ENCODE measurements at regions not wholly inside any gene's neighbourhood (a gene's known extent, or its start where the extent isn't known, plus 50 kb on each side); places are given as distances from the start of the nearest gene placed in this dataset.

GRCh38 chr14:96931751-96932150, 134.6 kb downstream of the VRK1 start:
- Histone ChIP-seq H3K4me3 (no peak overlapping the region), H3K27ac (no peak overlapping the region)

- H3K27ac ChIP-seq: no peak overlapping the region
- no peak overlapping the region for H3K4me3 ChIP-seq
Observed at GRCh38 chr14:96934638-96935330, 137.6 kb downstream of the VRK1 start.

GRCh38 chr14:96938946-96939345, 141.8 kb downstream of the VRK1 start:
- H3K4me3 ChIP-seq: no peak overlapping the region
- no peak overlapping the region for H3K27ac ChIP-seq

- H3K4me3 ChIP-seq: no peak overlapping the region
- no peak overlapping the region for H3K27ac ChIP-seq
Observed at GRCh38 chr14:96940009-96940408, 142.8 kb downstream of the VRK1 start.

- H3K4me3 ChIP-seq: no peak overlapping the region
- H3K27ac ChIP-seq: no peak overlapping the region
Observed at GRCh38 chr14:96944297-96944696, 147.1 kb downstream of the VRK1 start.

- H3K27ac ChIP-seq: no peak overlapping the region
- no peak overlapping the region for H3K4me3 ChIP-seq
Observed at GRCh38 chr14:96945721-96946120, 148.5 kb downstream of the VRK1 start.

GRCh38 chr14:96949594-96949993, 152.4 kb downstream of the VRK1 start:
- H3K27ac ChIP-seq: peak overlapping the region in 2 of 21 experiments; percentile 3 to 30

GRCh38 chr14:96951511-96951910, 154.3 kb downstream of the VRK1 start:
- no peak overlapping the region for H3K4me3 ChIP-seq
- H3K27ac ChIP-seq: no peak overlapping the region

More at GRCh38 chr14:96949594-96949993, 152.4 kb downstream of the VRK1 start:
- no peak overlapping the region for H3K4me3 ChIP-seq

- Histone ChIP-seq H3K27ac (no peak overlapping the region), H3K4me3 (no peak overlapping the region)
Observed at GRCh38 chr14:96953087-96953874, 156.1 kb downstream of the VRK1 start.

GRCh38 chr14:96953875-96954185, 156.6 kb downstream of the VRK1 start:
- no peak overlapping the region for H3K4me3 ChIP-seq
- H3K27ac ChIP-seq: no peak overlapping the region

GRCh38 chr14:96956464-96957239, 159.5 kb downstream of the VRK1 start:
- Histone ChIP-seq H3K27ac (no peak overlapping the region), H3K4me3 (no peak overlapping the region)

GRCh38 chr14:96958057-96958456, 160.9 kb downstream of the VRK1 start:
- H3K27ac ChIP-seq: no peak overlapping the region
- no peak overlapping the region for H3K4me3 ChIP-seq

GRCh38 chr14:96959992-96960391, 162.8 kb downstream of the VRK1 start:
- H3K4me3 ChIP-seq: no peak overlapping the region
- H3K27ac ChIP-seq: no peak overlapping the region

GRCh38 chr14:96960598-96961116, 163.5 kb downstream of the VRK1 start:
- Histone ChIP-seq H3K4me3 (no peak overlapping the region), H3K27ac (no peak overlapping the region)

GRCh38 chr14:96961895-96962294, 164.7 kb downstream of the VRK1 start:
- H3K4me3 ChIP-seq: no peak overlapping the region
- peak overlapping the region in 10 of 21 experiments; percentile 22 to 81 (median 61) for H3K27ac ChIP-seq

- H3K27ac ChIP-seq: peak overlapping the region in 12 of 21 experiments; percentile 7 to 81 (median 51)
- H3K4me3 ChIP-seq: no peak overlapping the region
Observed at GRCh38 chr14:96962337-96962736, 165.2 kb downstream of the VRK1 start.

- no peak overlapping the region for H3K27ac ChIP-seq
- H3K4me3 ChIP-seq: no peak overlapping the region
Observed at GRCh38 chr14:96964726-96965415, 167.7 kb downstream of the VRK1 start.

- H3K4me3 ChIP-seq: no peak overlapping the region
- H3K27ac ChIP-seq: no peak overlapping the region
Observed at GRCh38 chr14:96965885-96966595, 168.9 kb downstream of the VRK1 start.

GRCh38 chr14:96975116-96975515, 177.9 kb downstream of the VRK1 start:
- Histone ChIP-seq H3K4me3 (no peak overlapping the region), H3K27ac (no peak overlapping the region)

Data from skin epidermis (tissue), 12 donors.